ENCODE measurements at regions not wholly inside any gene's neighbourhood (a gene's known extent, or its start where the extent isn't known, plus 50 kb on each side); places are given as distances from the start of the nearest gene placed in this dataset.
A peak's percentile ranks its signal among the peaks of the same experiment; 100 is the strongest.

- Histone ChIP-seq H3K4me3 (ENCODE audit: insufficient read depth, low read depth, low read length) (no peak overlapping the region), H3K36me3 (replicated peaks; ENCODE audit: control insufficient read depth, insufficient read depth, low read length) (no peaks in the 10 kb centered on the region), H3K27me3 (ENCODE audit: control insufficient read depth, insufficient read depth, low read length) (no peaks in the 10 kb centered on the region)
- DNase-seq = no peak
These were observed 50.9 kb downstream of the TNP1 start for GRCh38 chr2:216808805-216809425.

GRCh38 chr2:216807857-216808272, 52.0 kb downstream of the TNP1 start:
- Histone ChIP-seq H3K4me3 (ENCODE audit: insufficient read depth, low read depth, low read length) (no peak overlapping the region), H3K27me3 (ENCODE audit: control insufficient read depth, insufficient read depth, low read length) (no peaks in the 10 kb centered on the region), H3K36me3 (replicated peaks; ENCODE audit: control insufficient read depth, insufficient read depth, low read length) (no peaks in the 10 kb centered on the region)
- DNase-seq = peak; percentile 36

DNA sequence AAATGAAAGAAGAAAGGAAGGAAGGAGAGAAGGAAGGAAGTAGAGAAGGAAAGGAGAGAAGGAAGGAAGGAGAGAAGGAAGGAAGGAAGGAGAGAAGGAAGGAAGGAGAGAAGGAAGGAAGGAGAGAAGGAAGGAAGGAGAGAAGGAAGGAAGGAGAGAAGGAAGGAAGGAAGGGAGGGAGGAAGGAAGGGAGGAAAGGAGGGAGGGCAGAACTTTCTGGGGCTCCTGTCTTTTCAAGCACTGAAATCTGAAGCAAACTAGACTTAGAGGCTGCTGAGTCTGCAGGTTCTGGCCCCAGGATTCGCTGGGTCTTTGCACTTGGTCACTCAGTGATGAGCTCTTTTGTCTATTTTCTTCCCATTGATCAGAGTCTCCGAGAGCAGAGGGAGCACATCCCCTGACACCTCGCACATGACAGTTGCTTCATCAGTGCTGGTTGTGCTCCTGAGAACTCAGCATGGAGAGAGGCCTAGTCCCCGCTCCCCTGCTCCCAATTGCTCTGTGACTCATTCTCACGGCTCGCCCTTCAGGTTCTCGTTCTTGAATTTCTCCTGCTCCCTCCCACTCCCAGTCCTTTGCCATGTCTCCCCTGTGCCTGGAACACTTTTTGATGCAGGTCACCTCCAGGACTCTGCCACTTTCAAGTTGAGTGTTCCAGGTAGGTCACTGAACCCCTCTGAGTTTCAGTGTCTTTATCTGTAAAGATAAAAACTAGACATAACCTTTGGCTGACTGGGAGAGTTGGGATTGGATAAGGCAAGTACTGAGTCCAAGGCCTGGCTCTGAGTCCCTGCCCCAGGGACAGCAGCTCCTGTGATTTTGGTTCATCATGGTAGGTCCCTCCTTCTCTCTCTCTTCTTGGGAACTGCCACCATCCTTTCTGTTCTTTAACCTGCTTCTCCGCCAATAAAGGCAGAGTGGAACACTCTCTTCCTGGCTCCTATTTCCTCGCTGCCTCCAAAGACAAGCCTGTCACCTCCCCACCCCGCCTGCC, 55.2 kb downstream of the TNP1 start:
- DNase-seq = no peak
- H3K27me3 ChIP-seq (ENCODE audit: control insufficient read depth, insufficient read depth, low read length) = no peaks in the 10 kb centered on the region
- H3K4me3 ChIP-seq (ENCODE audit: insufficient read depth, low read depth, low read length) = no peak overlapping the region
- no peaks in the 10 kb centered on the region for H3K36me3 ChIP-seq (replicated peaks; ENCODE audit: control insufficient read depth, insufficient read depth, low read length)

- no peaks in the 10 kb centered on the region for H3K27me3 ChIP-seq (ENCODE audit: control insufficient read depth, insufficient read depth, low read length)
- no peak for DNase-seq
- no peaks in the 10 kb centered on the region for H3K36me3 ChIP-seq (replicated peaks; ENCODE audit: control insufficient read depth, insufficient read depth, low read length)
- no peak overlapping the region for H3K4me3 ChIP-seq (ENCODE audit: insufficient read depth, low read depth, low read length)
These were observed 56.1 kb downstream of the TNP1 start for GRCh38 chr2:216803791-216804190.

GRCh38 chr2:216802516-216803215, 57.2 kb downstream of the TNP1 start:
- no peak for DNase-seq
- Histone ChIP-seq H3K4me3 (ENCODE audit: insufficient read depth, low read depth, low read length) (no peak overlapping the region), H3K36me3 (replicated peaks; ENCODE audit: control insufficient read depth, insufficient read depth, low read length) (no peaks in the 10 kb centered on the region), H3K27me3 (ENCODE audit: control insufficient read depth, insufficient read depth, low read length) (no peaks in the 10 kb centered on the region)

- no peak for DNase-seq
- Histone ChIP-seq H3K4me3 (ENCODE audit: insufficient read depth, low read depth, low read length) (no peak overlapping the region), H3K36me3 (replicated peaks; ENCODE audit: control insufficient read depth, insufficient read depth, low read length) (no peaks in the 10 kb centered on the region), H3K27me3 (ENCODE audit: control insufficient read depth, insufficient read depth, low read length) (no peaks in the 10 kb centered on the region)
These were observed 59.0 kb downstream of the TNP1 start for GRCh38 chr2:216800836-216801235.

- Histone ChIP-seq H3K36me3 (replicated peaks; ENCODE audit: control insufficient read depth, insufficient read depth, low read length) (no peaks in the 10 kb centered on the region), H3K4me3 (ENCODE audit: insufficient read depth, low read depth, low read length) (no peak overlapping the region), H3K27me3 (ENCODE audit: control insufficient read depth, insufficient read depth, low read length) (no peaks in the 10 kb centered on the region)
- no peak for DNase-seq
These were observed 59.9 kb downstream of the TNP1 start for GRCh38 chr2:216799873-216800431.

GRCh38 chr2:216796115-216796840, 63.6 kb downstream of the TNP1 start:
- no peaks in the 10 kb centered on the region for H3K27me3 ChIP-seq (ENCODE audit: control insufficient read depth, insufficient read depth, low read length)
- no peaks in the 10 kb centered on the region for H3K36me3 ChIP-seq (replicated peaks; ENCODE audit: control insufficient read depth, insufficient read depth, low read length)
- H3K4me3 ChIP-seq (ENCODE audit: insufficient read depth, low read depth, low read length) = no peak overlapping the region
- DNase-seq = no peak

- H3K27me3 ChIP-seq (ENCODE audit: control insufficient read depth, insufficient read depth, low read length) = no peaks in the 10 kb centered on the region
- DNase-seq = no peak
- no peak overlapping the region for H3K4me3 ChIP-seq (ENCODE audit: insufficient read depth, low read depth, low read length)
- H3K36me3 ChIP-seq (replicated peaks; ENCODE audit: control insufficient read depth, insufficient read depth, low read length) = no peaks in the 10 kb centered on the region
These were observed 66.5 kb downstream of the TNP1 start for GRCh38 chr2:216793386-216793785.

- Histone ChIP-seq H3K36me3 (replicated peaks; ENCODE audit: control insufficient read depth, insufficient read depth, low read length) (no peaks in the 10 kb centered on the region), H3K4me3 (ENCODE audit: insufficient read depth, low read depth, low read length) (no peak overlapping the region), H3K27me3 (ENCODE audit: control insufficient read depth, insufficient read depth, low read length) (no peaks in the 10 kb centered on the region)
- DNase-seq = no peak
These were observed 67.4 kb downstream of the TNP1 start for GRCh38 chr2:216792222-216793021.

GRCh38 chr2:216791303-216791702, 68.6 kb downstream of the TNP1 start:
- Histone ChIP-seq H3K4me3 (ENCODE audit: insufficient read depth, low read depth, low read length) (no peak overlapping the region), H3K36me3 (replicated peaks; ENCODE audit: control insufficient read depth, insufficient read depth, low read length) (no peaks in the 10 kb centered on the region), H3K27me3 (ENCODE audit: control insufficient read depth, insufficient read depth, low read length) (no peaks in the 10 kb centered on the region)
- no peak for DNase-seq

DNA sequence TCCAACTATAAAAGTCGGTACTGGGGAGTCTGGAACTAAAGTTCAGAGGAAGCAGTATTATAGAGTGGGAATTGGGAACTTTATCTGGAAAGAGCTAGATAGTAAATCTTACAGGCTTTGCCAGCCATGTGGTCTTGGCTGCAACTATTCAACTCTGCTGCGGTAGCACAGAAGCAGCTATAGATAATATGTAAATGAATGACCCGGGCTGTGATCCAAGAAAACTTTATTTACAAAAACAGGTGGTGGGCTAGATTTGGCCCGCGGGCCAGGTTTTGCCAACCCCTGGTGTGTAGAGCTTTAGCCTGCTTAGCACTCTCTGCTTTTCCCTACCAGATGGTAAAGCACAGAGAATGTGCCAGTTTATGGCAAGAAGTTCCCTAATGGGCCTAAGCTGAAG, 70.8 kb downstream of the TNP1 start:
- no peaks in the 10 kb centered on the region for H3K27me3 ChIP-seq (ENCODE audit: control insufficient read depth, insufficient read depth, low read length)
- no peaks in the 10 kb centered on the region for H3K36me3 ChIP-seq (replicated peaks; ENCODE audit: control insufficient read depth, insufficient read depth, low read length)
- DNase-seq = no peak
- no peak overlapping the region for H3K4me3 ChIP-seq (ENCODE audit: insufficient read depth, low read depth, low read length)

GRCh38 chr2:216787851-216788540, 71.9 kb downstream of the TNP1 start:
- Histone ChIP-seq H3K27me3 (ENCODE audit: control insufficient read depth, insufficient read depth, low read length) (no peaks in the 10 kb centered on the region), H3K4me3 (ENCODE audit: insufficient read depth, low read depth, low read length) (no peak overlapping the region)
- DNase-seq = no peak

More at GRCh38 chr2:216787851-216788540, 71.9 kb downstream of the TNP1 start:
- H3K36me3 ChIP-seq (replicated peaks; ENCODE audit: control insufficient read depth, insufficient read depth, low read length) = no peaks in the 10 kb centered on the region

Data from H7 (cell line).